ENCODE measurements at regions not wholly inside any gene's neighbourhood (a gene's known extent, or its start where the extent isn't known, plus 50 kb on each side); places are given as distances from the start of the nearest gene placed in this dataset.

GRCh38 chr2:175843625-175844024 is 158.4 kb downstream of the LNPK start:
- peaks cover 24% of the 10 kb centered on the region for H3K4me1 Mint-ChIP-seq
- ChIA-PET POLR2A (no interaction called here), CTCF (no interaction called here)
- no peak overlapping the region for H3K27ac Mint-ChIP-seq
- no peak for TF ChIP-seq ZNF219 (CRISPR knock-in tag; IDR thresholded peaks at IDR 0.05; ENCODE audit: borderline replicate concordance)
- no peak for TF ChIP-seq E2F1 (CRISPR knock-in tag; IDR thresholded peaks at IDR 0.05)
- TF ChIP-seq TCF7 (CRISPR knock-in tag; IDR thresholded peaks at IDR 0.05; ENCODE audit: low read depth): no peak
- no peak for TF ChIP-seq ZNF671 (CRISPR knock-in tag; IDR thresholded peaks at IDR 0.05)
- TF ChIP-seq STAT6 (CRISPR knock-in tag; conservative IDR thresholded peaks at IDR 0.05; ENCODE audit: low read depth): no peak
- TF ChIP-seq CDX4 (CRISPR knock-in tag; IDR thresholded peaks at IDR 0.05; ENCODE audit: borderline replicate concordance): no peak
- no peak for TF ChIP-seq JUN (CRISPR knock-in tag; IDR thresholded peaks at IDR 0.05)
- no peak for TF ChIP-seq ZNF423 (CRISPR knock-in tag; IDR thresholded peaks at IDR 0.05)
- TF ChIP-seq SOX15 (CRISPR knock-in tag; IDR thresholded peaks at IDR 0.05): no peak
- no peak for TF ChIP-seq AFF4 (CRISPR knock-in tag; IDR thresholded peaks at IDR 0.05; ENCODE audit: borderline replicate concordance)
- TF ChIP-seq MLX (CRISPR knock-in tag; IDR thresholded peaks at IDR 0.05): no peak
- ATAC-seq (no peak), DNase-seq (ENCODE audit: low spot score) (no peak)
- H3K36me3 Mint-ChIP-seq: no peaks in the 10 kb centered on the region
- H3K27me3 Mint-ChIP-seq (ENCODE audit: low read depth): no peaks in the 10 kb centered on the region
- H3K4me3 Mint-ChIP-seq: no peak overlapping the region
- peaks cover 15% of the 10 kb centered on the region for H3K9me3 Mint-ChIP-seq

GRCh38 chr2:175842996-175843395 is 159.1 kb downstream of the LNPK start:
- H3K27ac Mint-ChIP-seq: no peak overlapping the region
- POLR2A ChIA-PET: no interaction called here
- TF ChIP-seq AFF4 (CRISPR knock-in tag; IDR thresholded peaks at IDR 0.05; ENCODE audit: borderline replicate concordance) (no peak), ZNF416 (CRISPR knock-in tag; IDR thresholded peaks at IDR 0.05) (no peak), EMX1 (CRISPR knock-in tag; IDR thresholded peaks at IDR 0.05) (no peak), FOXP1 (CRISPR knock-in tag; IDR thresholded peaks at IDR 0.05; ENCODE audit: borderline replicate concordance) (no peak), NR2C2 (CRISPR knock-in tag; IDR thresholded peaks at IDR 0.05) (no peak), ZBTB43 (CRISPR knock-in tag; IDR thresholded peaks at IDR 0.05) (no peak), ATF6 (CRISPR knock-in tag; IDR thresholded peaks at IDR 0.05) (no peak), TEAD1 (CRISPR knock-in tag; IDR thresholded peaks at IDR 0.05) (no peak)

More at GRCh38 chr2:175842996-175843395, 159.1 kb downstream of the LNPK start:
- ATAC-seq (no peak), DNase-seq (ENCODE audit: low spot score) (no peak)
- Mint-ChIP-seq H3K4me1 (peaks cover 24% of the 10 kb centered on the region), H3K36me3 (no peaks in the 10 kb centered on the region), H3K4me3 (no peak overlapping the region), H3K9me3 (peaks cover 12% of the 10 kb centered on the region), H3K27me3 (ENCODE audit: low read depth) (no peaks in the 10 kb centered on the region)
- CTCF ChIA-PET: no interaction called here
